H1 (cell line): ENCODE measurements at regions not wholly inside any gene's neighbourhood (a gene's known extent, or its start where the extent isn't known, plus 50 kb on each side); places are given as distances from the start of the nearest gene placed in this dataset.

Experiments
- BACH1 ChIP-seq: IDR thresholded peaks from 2 replicates; pipeline ENCODE4 v1.6.1; 2012; ENCODE audit warnings: low read length, improper control_type of control experiment
- CHD1 ChIP-seq: IDR thresholded peaks from 2 replicates; pipeline ENCODE4 v1.6.1; 2012; ENCODE audit warnings: low read depth, low read length, improper control_type of control experiment
- HDAC6 ChIP-seq: IDR thresholded peaks from one replicate; pipeline ENCODE4 v1.7.1; 2012; ENCODE audit warnings: low read depth, mild to moderate bottlenecking, inconsistent platforms, low read length, moderate library complexity
- PHF8 ChIP-seq: fragments of 200-600 bp; sonication (generic); conservative IDR thresholded peaks from 2 replicates; pipeline ENCODE4 v1.7.1; 2012; ENCODE audit warnings: low read depth, mild to moderate bottlenecking, inconsistent platforms, low read length, moderate library complexity
- RBBP5 ChIP-seq: IDR thresholded peaks from 2 replicates; pipeline ENCODE4 v1.7.1; 2012; ENCODE audit warnings: low read depth, mild to moderate bottlenecking, inconsistent platforms, low read length, moderate library complexity, borderline replicate concordance
- SP4 ChIP-seq: IDR thresholded peaks from 2 replicates; pipeline ENCODE4 v1.6.1; 2012; ENCODE audit warnings: low read length, inconsistent platforms

GRCh38 chr3:34056181-34056910 lies 257.9 kb downstream of the PDCD6IP start (continued):
- no peak for TF ChIP-seq SP4
- no peak for TF ChIP-seq PHF8
- TF ChIP-seq RBBP5, result no peak
- no peak for TF ChIP-seq BACH1
- TF ChIP-seq HDAC6, result no peak
- no peak for TF ChIP-seq CHD1
